ENCODE measurements at regions not wholly inside any gene's neighbourhood (a gene's known extent, or its start where the extent isn't known, plus 50 kb on each side); places are given as distances from the start of the nearest gene placed in this dataset.

- Histone ChIP-seq H3K79me2 (ENCODE audit: insufficient read depth, low read length) (no peaks in the 10 kb centered on the region), H3K36me3 (ENCODE audit: insufficient read depth, low read length) (no peaks in the 10 kb centered on the region), H3K27me3 (ENCODE audit: insufficient read depth, low read length) (no peaks in the 10 kb centered on the region), H3K27ac (ENCODE audit: low read depth, low read length) (no peak overlapping the region), H3K9me3 (ENCODE audit: low read depth, low read length) (no peaks in the 10 kb centered on the region), H3K4me1 (ENCODE audit: insufficient read depth, low read length) (no peaks in the 10 kb centered on the region), H4K20me1 (ENCODE audit: insufficient read depth, low read length) (no peaks in the 10 kb centered on the region), H3K4me2 (ENCODE audit: insufficient read depth, low read length) (no peak overlapping the region), H2AFZ (ENCODE audit: low read length) (no peak overlapping the region), H3K4me3 (ENCODE audit: insufficient read depth, low read length) (no peak overlapping the region)
- DNase-seq (ENCODE audit: insufficient read length, low spot score, missing footprints): peak; percentile 29
- no peak for TF ChIP-seq CTCF (IDR thresholded peaks at IDR 0.05; ENCODE audit: extremely low read depth, low read depth, low read length)
Measured at GRCh38 chr20:18971574-18971973, 158.0 kb downstream of the SCP2D1 start.

DNA sequence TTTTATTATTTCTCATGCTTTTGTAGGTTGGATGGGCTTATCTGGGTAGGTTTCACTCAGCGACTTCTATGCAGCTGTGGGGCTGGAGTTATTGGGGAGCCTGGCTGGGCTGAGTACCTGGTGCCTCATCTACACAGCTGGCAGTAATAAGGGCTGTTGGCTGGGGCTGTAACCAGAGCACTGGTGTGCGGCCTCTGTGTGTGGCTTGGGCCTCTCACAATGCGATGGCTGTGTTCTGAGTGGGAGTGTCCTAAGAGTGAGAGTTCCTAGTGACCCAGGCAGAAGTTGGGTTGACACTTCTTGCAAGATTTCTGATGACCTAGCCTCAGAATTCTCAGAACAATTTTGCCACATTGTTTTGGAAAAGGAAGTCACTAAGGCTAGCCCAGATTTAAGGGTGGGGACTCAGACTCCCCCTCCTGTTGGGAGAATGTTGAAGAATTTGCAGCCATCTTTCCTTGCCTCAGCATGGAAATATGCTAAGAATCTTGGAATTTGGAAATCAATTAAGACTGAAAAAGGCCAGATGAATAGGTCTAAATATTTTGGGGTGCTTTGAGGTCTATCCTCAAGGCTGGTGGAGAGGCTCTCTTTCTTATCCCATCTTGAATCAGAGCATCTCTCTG lies 158.8 kb downstream of the SCP2D1 start:
- Histone ChIP-seq H3K4me1 (ENCODE audit: insufficient read depth, low read length) (no peaks in the 10 kb centered on the region), H3K27me3 (ENCODE audit: insufficient read depth, low read length) (no peaks in the 10 kb centered on the region), H2AFZ (ENCODE audit: low read length) (no peak overlapping the region), H3K27ac (ENCODE audit: low read depth, low read length) (no peak overlapping the region), H3K36me3 (ENCODE audit: insufficient read depth, low read length) (no peaks in the 10 kb centered on the region), H3K4me3 (ENCODE audit: insufficient read depth, low read length) (no peak overlapping the region), H4K20me1 (ENCODE audit: insufficient read depth, low read length) (no peaks in the 10 kb centered on the region), H3K4me2 (ENCODE audit: insufficient read depth, low read length) (no peak overlapping the region), H3K9me3 (ENCODE audit: low read depth, low read length) (no peaks in the 10 kb centered on the region), H3K79me2 (ENCODE audit: insufficient read depth, low read length) (no peaks in the 10 kb centered on the region)
- DNase-seq (ENCODE audit: insufficient read length, low spot score, missing footprints): no peak
- no peak for TF ChIP-seq CTCF (IDR thresholded peaks at IDR 0.05; ENCODE audit: extremely low read depth, low read depth, low read length)

DNA sequence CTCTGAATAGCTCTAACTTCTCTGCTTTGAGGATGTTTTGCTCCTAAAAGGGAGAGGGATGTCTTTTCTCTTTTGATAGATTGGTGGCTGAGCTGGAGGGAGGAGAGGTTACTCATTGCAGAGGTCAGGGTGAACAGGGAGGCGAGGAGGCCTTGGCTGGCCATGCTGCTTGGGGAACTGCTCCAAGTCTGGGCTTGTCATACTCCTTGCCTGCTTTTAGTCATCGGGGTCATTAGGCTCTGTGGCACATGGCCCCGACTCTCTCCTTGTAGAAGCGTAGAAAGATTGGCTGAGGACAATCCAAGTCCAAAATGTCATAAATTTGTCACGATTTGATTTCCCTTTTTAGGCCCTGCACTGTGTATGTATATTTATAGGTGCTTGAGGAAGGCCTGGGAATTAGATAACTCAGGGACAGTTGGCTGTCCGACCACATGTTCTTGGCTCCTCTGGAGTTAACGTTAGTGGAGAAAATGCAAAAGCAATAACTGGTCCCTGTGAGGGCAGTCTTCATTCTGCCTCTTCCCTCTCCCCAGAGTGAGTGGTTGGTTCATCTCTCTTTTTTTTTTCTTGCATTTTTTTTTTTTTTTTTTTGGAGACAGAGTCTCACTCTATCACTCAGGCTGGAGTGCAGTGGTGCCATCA lies 160.1 kb downstream of the SCP2D1 start:
- Histone ChIP-seq H3K36me3 (ENCODE audit: insufficient read depth, low read length) (no peaks in the 10 kb centered on the region), H3K4me1 (ENCODE audit: insufficient read depth, low read length) (no peaks in the 10 kb centered on the region), H3K27ac (ENCODE audit: low read depth, low read length) (no peak overlapping the region), H3K9me3 (ENCODE audit: low read depth, low read length) (no peaks in the 10 kb centered on the region), H3K4me3 (ENCODE audit: insufficient read depth, low read length) (no peak overlapping the region), H3K4me2 (ENCODE audit: insufficient read depth, low read length) (no peak overlapping the region), H2AFZ (ENCODE audit: low read length) (no peak overlapping the region), H4K20me1 (ENCODE audit: insufficient read depth, low read length) (no peaks in the 10 kb centered on the region), H3K79me2 (ENCODE audit: insufficient read depth, low read length) (no peaks in the 10 kb centered on the region), H3K27me3 (ENCODE audit: insufficient read depth, low read length) (no peaks in the 10 kb centered on the region)
- no peak for DNase-seq (ENCODE audit: insufficient read length, low spot score, missing footprints)
- TF ChIP-seq CTCF (IDR thresholded peaks at IDR 0.05; ENCODE audit: extremely low read depth, low read depth, low read length): no peak

GRCh38 chr20:18974660-18975059 lies 161.1 kb downstream of the SCP2D1 start:
- Histone ChIP-seq H3K4me3 (ENCODE audit: insufficient read depth, low read length) (no peak overlapping the region), H3K9me3 (ENCODE audit: low read depth, low read length) (no peaks in the 10 kb centered on the region), H3K36me3 (ENCODE audit: insufficient read depth, low read length) (no peaks in the 10 kb centered on the region), H3K27me3 (ENCODE audit: insufficient read depth, low read length) (no peaks in the 10 kb centered on the region), H3K79me2 (ENCODE audit: insufficient read depth, low read length) (no peaks in the 10 kb centered on the region), H3K4me2 (ENCODE audit: insufficient read depth, low read length) (no peak overlapping the region), H3K4me1 (ENCODE audit: insufficient read depth, low read length) (no peaks in the 10 kb centered on the region), H3K27ac (ENCODE audit: low read depth, low read length) (no peak overlapping the region), H4K20me1 (ENCODE audit: insufficient read depth, low read length) (no peaks in the 10 kb centered on the region), H2AFZ (ENCODE audit: low read length) (no peak overlapping the region)
- TF ChIP-seq CTCF (IDR thresholded peaks at IDR 0.05; ENCODE audit: extremely low read depth, low read depth, low read length): no peak
- DNase-seq (ENCODE audit: insufficient read length, low spot score, missing footprints): no peak
